Common myeloid progenitor, CD34-positive (primary cell): ENCODE measurements at regions not wholly inside any gene's neighbourhood (a gene's known extent, or its start where the extent isn't known, plus 50 kb on each side); places are given as distances from the start of the nearest gene placed in this dataset.

Experiments
- CTCF ChIA-PET: fragments of 350-600 bp; sonication (Branson Sonifier 250); formaldehyde crosslinking; loops from one replicate; lab custom pipeline; 2021; ENCODE audit warnings: antibody characterized with exemption; lab: Charles Lee
- POLR2A ChIA-PET: fragments of 350-600 bp; sonication (Branson Sonifier 250); formaldehyde crosslinking; loops from one replicate; lab custom pipeline; 2021; ENCODE audit warnings: antibody characterized with exemption; lab: Charles Lee
- DNase-seq, 3 donors: peaks; one replicate each; pipeline versions ENCODE4 v3.0.0 to v3.0.0-alpha.2; 2013
- H3K27ac ChIP-seq, 2 experiments: 1 replicate in 1 of 2; 2 replicates in 1 of 2; pipeline ENCODE4 v1.7.0; 2013; ENCODE audit warnings: inconsistent platforms in 2 of 2, low read length in 2 of 2, mild to moderate bottlenecking in 2 of 2, low read depth in 1 of 2, moderate library complexity in 1 of 2; ENCODE audit not compliant: severe bottlenecking in 2 of 2, insufficient read depth in 1 of 2, poor library complexity in 1 of 2
- H3K27me3 ChIP-seq, 5 experiments: replicated peaks in 2 of 5; 1 replicate in 3 of 5; 2 replicates in 2 of 5; pipeline versions ENCODE4 v1.6.1 to v1.7.0; 2013; ENCODE audit warnings: low read length in 4 of 5, mild to moderate bottlenecking in 2 of 5, moderate library complexity in 2 of 5, inconsistent platforms in 1 of 5; ENCODE audit not compliant: insufficient read depth in 5 of 5, control insufficient read depth in 4 of 5
- H3K36me3 ChIP-seq, 4 experiments: 1 replicate in 2 of 4; 2 replicates in 2 of 4; pipeline versions ENCODE4 v1.6.1 to v1.7.0; 2013; ENCODE audit warnings: low read length in 3 of 4, control low read depth in 1 of 4, mild to moderate bottlenecking in 1 of 4; ENCODE audit not compliant: control insufficient read depth in 4 of 4, insufficient read depth in 4 of 4
- H3K4me1 ChIP-seq, 4 experiments: 1 replicate in 3 of 4; 2 replicates in 1 of 4; pipeline versions ENCODE4 v1.6.1 to v1.7.1; 2013; ENCODE audit warnings: low read length in 3 of 4, mild to moderate bottlenecking in 3 of 4, control low read depth in 1 of 4, inconsistent platforms in 1 of 4, moderate library complexity in 1 of 4; ENCODE audit not compliant: control insufficient read depth in 4 of 4, insufficient read depth in 4 of 4; ENCODE audit errors: control extremely low read depth in 1 of 4
- H3K4me3 ChIP-seq, 7 experiments: 1 replicate in 4 of 7; 2 replicates in 3 of 7; pipeline versions ENCODE4 v1.5.1 to v1.7.0; 2013; ENCODE audit warnings: mild to moderate bottlenecking in 7 of 7, low read length in 6 of 7, moderate library complexity in 6 of 7, inconsistent platforms in 2 of 7, low read depth in 2 of 7, control low read depth in 1 of 7; ENCODE audit not compliant: insufficient read depth in 4 of 7, control insufficient read depth in 1 of 7; ENCODE audit errors: extremely low read depth in 1 of 7
- H3K9me3 ChIP-seq, 5 experiments: 1 replicate in 4 of 5; 2 replicates in 1 of 5; pipeline versions ENCODE4 v1.6.1 to v1.7.1; 2013; ENCODE audit warnings: low read length in 4 of 5, mild to moderate bottlenecking in 2 of 5, inconsistent platforms in 1 of 5, low read depth in 1 of 5, moderate library complexity in 1 of 5; ENCODE audit not compliant: control insufficient read depth in 4 of 5, insufficient read depth in 2 of 5; ENCODE audit errors: control extremely low read depth in 1 of 5
- WGBS: methylation state at CpG from one replicate; pipeline ENCODE4 v1.1.5; 2013; ENCODE audit not compliant: insufficient coverage; 5-methylcytosine and 5-hydroxymethylcytosine counted together

DNA sequence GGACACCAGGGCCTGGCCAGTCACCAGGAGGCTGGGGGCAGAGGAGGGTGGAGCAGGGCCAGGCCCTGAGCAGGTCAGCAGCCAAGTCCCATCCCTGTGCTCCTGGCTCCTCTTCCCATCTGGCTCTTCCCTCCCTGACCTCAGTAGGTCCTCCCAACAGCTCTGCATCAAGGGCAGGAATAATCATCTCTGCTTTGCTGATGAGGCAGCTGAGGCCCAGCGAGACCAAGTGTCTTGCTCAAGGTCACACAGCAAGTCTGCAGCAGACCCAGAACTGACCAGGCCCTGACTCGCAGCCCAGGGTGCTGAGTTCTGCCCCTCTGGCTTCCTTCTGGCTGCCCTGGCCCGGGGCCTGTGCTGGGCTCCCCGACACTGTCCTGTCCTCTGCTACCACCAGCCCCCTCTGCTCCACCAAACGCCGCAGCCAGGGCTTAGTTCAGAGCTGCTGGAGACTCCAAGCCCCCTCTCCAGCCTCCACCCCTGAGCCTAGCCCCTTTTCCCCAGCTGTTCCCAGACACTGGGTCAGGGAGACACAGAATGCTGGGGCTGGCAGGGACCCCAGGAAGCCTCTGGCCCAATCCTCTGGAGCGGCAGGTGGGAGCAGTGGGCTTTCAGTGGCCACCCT is 224.9 kb downstream of the PTPRU start:
- Histone ChIP-seq H3K27ac (no peak overlapping the region), H3K4me3 (no peak overlapping the region), H3K27me3 (peaks cover 0 to 8% (median 2%) of the 10 kb centered on the region in 5 experiments), H3K4me1 (no peaks in the 10 kb centered on the region), H3K36me3 (no peaks in the 10 kb centered on the region), H3K9me3 (peaks cover 0 to 14% (median 2%) of the 10 kb centered on the region in 5 experiments)
- no peak for DNase-seq
- POLR2A ChIA-PET = no interaction called here
- CTCF ChIA-PET = interaction anchor here (1.6 kb wide), 1 partner anchor 64 kb away, joined by 3 read pairs; no protein-coding TSS in a partner anchor
- WGBS = 98% methylated on average over 4 of the region's 7 CpGs

DNA sequence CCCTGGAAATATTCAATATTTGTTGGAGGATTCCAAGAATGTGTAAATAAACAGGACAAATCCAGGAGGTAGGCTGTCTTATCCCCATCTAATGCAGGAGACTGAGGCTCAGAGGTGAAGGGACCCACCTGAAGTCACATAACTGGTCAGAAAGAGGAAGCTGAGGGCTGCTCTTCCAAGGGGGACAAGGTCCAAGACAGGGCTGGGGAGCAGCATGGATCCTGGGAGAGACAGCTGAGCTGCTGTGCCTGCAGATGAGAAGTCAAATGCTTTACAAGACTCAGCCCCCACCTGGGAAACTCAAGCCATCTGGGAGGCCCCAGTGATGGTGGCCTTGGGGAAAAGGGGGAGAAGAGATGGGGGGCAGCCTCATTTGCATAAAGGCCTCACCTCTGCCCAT is 224.4 kb downstream of the PTPRU start:
- no peak overlapping the region for H3K27ac ChIP-seq
- H3K4me1 ChIP-seq = no peaks in the 10 kb centered on the region
- CTCF ChIA-PET = interaction anchor here (1.6 kb wide), 1 partner anchor 63 kb away, joined by 3 read pairs; no protein-coding TSS in a partner anchor
- POLR2A ChIA-PET = no interaction called here
- no peaks in the 10 kb centered on the region for H3K36me3 ChIP-seq
- H3K9me3 ChIP-seq = peaks cover 0 to 12% (median 2%) of the 10 kb centered on the region in 5 experiments
- H3K4me3 ChIP-seq = no peak overlapping the region
- peaks cover 0 to 8% (median 2%) of the 10 kb centered on the region in 5 experiments for H3K27me3 ChIP-seq
- no peak for DNase-seq

DNA sequence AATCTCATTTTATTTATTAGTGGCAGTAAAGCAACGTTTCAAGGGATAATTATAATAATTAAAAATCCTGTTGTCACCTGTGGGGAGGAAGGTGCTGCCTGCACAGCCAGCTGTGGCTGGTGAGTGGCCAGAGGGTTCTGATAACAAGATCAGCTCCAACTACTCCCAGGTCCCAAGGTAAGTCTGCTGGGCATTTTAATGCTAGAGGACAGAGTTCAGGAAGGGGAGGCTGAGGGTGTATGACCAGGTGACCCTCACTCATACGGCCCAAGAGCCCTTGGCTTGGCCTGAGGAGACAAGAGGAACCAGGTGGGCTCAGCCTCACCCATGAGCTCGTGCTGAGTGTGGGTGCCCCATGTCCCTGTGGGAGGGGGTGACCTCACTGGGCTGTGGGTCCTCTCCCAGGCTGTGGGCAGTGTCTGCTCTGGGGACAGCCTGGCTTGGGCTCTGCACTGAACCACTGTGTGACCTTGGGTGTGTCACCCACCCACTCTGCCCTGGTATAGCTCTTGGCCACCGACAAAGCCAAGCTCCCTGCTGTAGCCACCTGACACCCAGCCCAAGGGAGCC is 223.8 kb downstream of the PTPRU start:
- H3K4me3 ChIP-seq = no peak overlapping the region

DNA sequence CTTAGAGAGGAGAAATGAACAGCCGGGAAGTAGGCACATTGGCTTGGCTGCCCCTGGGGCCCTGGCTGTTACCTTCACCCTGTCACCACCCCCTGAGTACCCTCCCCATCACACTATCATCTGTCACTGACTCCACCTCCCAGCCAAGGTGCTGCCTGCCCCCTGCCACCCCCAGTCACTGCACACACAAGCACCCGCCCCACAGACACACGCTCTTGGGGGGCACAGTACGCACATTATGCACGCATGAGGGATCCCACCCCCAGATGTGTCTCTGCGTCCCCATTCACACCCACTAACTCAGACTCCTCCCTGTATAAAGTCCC is 223.3 kb downstream of the PTPRU start:
- H3K4me3 ChIP-seq = no peak overlapping the region
- WGBS = 50% methylated on average over 2 of the region's 6 CpGs
- no peaks in the 10 kb centered on the region for H3K36me3 ChIP-seq
- H3K27me3 ChIP-seq = peaks cover 0 to 13% (median 2%) of the 10 kb centered on the region in 5 experiments
- H3K9me3 ChIP-seq = peaks cover 0 to 3% (median under 1%) of the 10 kb centered on the region in 5 experiments
- no peaks in the 10 kb centered on the region for H3K4me1 ChIP-seq
- POLR2A ChIA-PET = no interaction called here
- no peak overlapping the region for H3K27ac ChIP-seq
- CTCF ChIA-PET = no interaction called here
- DNase-seq = no peak

More for the DNA sequence above, 223.8 kb downstream of the PTPRU start:
- H3K27ac ChIP-seq = no peak overlapping the region
- peaks cover 0 to 7% (median 2%) of the 10 kb centered on the region in 5 experiments for H3K9me3 ChIP-seq
- no peaks in the 10 kb centered on the region for H3K4me1 ChIP-seq
- no peaks in the 10 kb centered on the region for H3K36me3 ChIP-seq
- DNase-seq = no peak
- CTCF ChIA-PET = interaction anchor here (1.6 kb wide), 1 partner anchor 63 kb away, joined by 3 read pairs; no protein-coding TSS in a partner anchor
- WGBS = 72% methylated on average over 3 of the region's 4 CpGs
- H3K27me3 ChIP-seq = peaks cover 0 to 10% (median 2%) of the 10 kb centered on the region in 5 experiments
- POLR2A ChIA-PET = no interaction called here

DNA sequence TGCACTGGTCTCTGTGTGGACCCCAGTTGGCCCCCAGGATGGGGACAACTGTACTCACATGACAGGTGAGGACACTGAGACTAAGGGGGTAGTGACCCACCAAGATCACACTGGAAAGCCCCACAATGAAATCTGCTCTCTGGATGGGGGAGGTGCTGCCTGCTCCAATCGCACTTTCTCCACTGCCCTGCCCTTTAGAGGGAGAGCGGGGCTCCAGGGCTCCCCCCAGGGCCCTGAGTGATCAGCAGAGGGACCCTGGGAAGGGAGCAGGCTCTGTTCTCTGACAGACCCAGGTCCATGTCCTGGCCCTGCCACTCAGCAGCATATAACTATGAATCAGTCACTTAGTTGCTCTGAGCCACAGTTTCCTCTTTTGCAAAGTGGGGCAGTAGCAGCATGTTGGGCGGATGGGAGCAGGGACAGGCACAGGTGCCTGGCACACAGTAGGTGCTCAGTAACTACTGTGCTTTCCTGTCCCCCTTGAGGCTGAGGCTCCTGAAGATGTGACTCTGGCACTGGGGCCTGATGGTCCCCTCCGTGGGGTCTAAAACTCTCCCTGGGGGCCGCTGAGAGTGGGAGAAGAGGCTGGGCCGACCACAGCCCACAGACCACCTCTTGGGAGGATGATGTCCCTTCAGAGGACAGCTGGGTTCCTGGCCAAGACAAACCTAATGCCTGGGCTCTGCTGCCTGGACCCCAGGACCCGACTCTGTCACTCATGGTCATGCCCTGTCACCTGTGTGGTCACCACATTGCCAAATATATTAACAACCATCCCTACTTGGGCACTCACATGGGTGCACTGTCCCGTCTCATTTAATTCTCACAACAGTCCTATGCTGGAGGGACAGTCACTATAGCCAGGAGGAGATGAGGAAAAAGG is 222.7 kb downstream of the PTPRU start:
- H3K4me1 ChIP-seq = no peaks in the 10 kb centered on the region
- ChIA-PET POLR2A (no interaction called here), CTCF (no interaction called here)
- H3K4me3 ChIP-seq = no peak overlapping the region
- no peaks in the 10 kb centered on the region for H3K36me3 ChIP-seq
- peaks cover 0 to 13% (median 2%) of the 10 kb centered on the region in 5 experiments for H3K27me3 ChIP-seq
- H3K27ac ChIP-seq = no peak overlapping the region
- no peak for DNase-seq
- H3K9me3 ChIP-seq = peaks cover 0 to 3% (median 0%) of the 10 kb centered on the region in 5 experiments
- WGBS = 75% methylated on average over 8 of the region's 8 CpGs

DNA sequence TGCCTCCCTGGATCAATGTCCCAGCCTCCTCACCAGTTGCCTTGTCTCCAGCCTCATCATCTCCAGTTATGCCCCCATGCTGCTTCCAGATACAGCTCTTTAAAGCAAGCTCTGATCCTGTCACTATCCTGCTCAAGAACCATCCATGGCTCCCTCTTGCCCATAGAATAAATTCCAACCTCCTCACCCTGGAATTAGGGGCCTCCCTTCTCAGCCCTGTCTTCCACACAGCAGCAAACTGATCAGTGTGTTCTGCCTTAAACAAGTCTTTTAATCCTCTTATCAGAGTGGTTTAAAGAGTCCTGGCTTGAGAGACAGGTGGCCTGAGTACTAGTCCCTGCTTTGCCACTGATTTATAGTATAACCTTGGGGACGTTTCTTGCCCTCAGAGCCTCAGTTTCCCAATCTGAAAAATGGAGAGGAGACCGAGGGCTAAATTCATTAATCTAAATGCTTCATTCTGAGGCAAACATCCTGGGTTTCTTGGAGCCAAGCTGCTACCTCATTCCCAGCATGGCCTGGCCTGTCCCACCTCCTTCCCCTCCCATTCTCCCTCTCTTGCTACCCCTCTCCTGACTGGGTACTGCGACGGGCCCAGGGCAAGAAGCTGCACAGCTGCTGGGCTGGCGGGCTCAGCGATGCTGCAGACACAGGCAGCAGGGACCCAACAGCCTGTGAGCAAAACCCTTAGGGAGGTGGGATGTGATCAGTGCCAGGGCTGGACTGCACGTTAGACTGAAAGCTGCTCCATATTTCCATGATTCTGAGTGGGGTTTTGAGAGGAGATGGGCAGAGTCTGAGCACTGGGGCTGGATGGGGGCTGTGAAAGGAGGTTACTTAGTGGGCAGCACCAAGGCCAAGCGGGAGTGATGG is 221.4 kb downstream of the PTPRU start:
- 80% methylated on average over 3 of the region's 8 CpGs for WGBS
- ChIA-PET POLR2A (no interaction called here), CTCF (no interaction called here)
- Histone ChIP-seq H3K27ac (no peak overlapping the region), H3K27me3 (peaks cover 0 to 15% (median 2%) of the 10 kb centered on the region in 5 experiments), H3K36me3 (no peaks in the 10 kb centered on the region), H3K4me1 (no peaks in the 10 kb centered on the region), H3K9me3 (no peaks in the 10 kb centered on the region), H3K4me3 (no peak overlapping the region)
- DNase-seq = no peak
